Adipocyte (in vitro differentiated cells): ENCODE measurements at regions not wholly inside any gene's neighbourhood (a gene's known extent, or its start where the extent isn't known, plus 50 kb on each side); places are given as distances from the start of the nearest gene placed in this dataset.

Source experiments
- DNase-seq: peaks from one replicate; pipeline ENCODE4 v3.0.0-alpha.2; 2015; ENCODE audit warnings: low read depth
- H3K27me3 ChIP-seq: replicated peaks from 2 replicates; pipeline ENCODE4 v1.7.0; 2013; ENCODE audit warnings: mild to moderate bottlenecking, low read length, moderate library complexity; ENCODE audit not compliant: control insufficient read depth, insufficient read depth
- H3K36me3 ChIP-seq: 2 replicates; pipeline ENCODE4 v1.7.0; 2013; ENCODE audit warnings: low read length, mild to moderate bottlenecking, moderate library complexity; ENCODE audit not compliant: control insufficient read depth, insufficient read depth, severe bottlenecking
- H3K4me1 ChIP-seq: 2 replicates; pipeline ENCODE4 v1.7.0; 2013; ENCODE audit warnings: mild to moderate bottlenecking, low read length, moderate library complexity; ENCODE audit not compliant: control insufficient read depth, insufficient read depth
- H3K4me3 ChIP-seq: 2 replicates; pipeline ENCODE4 v1.7.0; 2013; ENCODE audit warnings: mild to moderate bottlenecking, low read length, moderate library complexity
- H3K9ac ChIP-seq: 2 replicates; pipeline ENCODE4 v1.7.0; 2013; ENCODE audit warnings: mild to moderate bottlenecking, low read length, moderate library complexity
- H3K9me3 ChIP-seq: 2 replicates; pipeline ENCODE4 v1.7.0; 2013; ENCODE audit warnings: mild to moderate bottlenecking, low read length, moderate library complexity; ENCODE audit not compliant: control insufficient read depth

DNA sequence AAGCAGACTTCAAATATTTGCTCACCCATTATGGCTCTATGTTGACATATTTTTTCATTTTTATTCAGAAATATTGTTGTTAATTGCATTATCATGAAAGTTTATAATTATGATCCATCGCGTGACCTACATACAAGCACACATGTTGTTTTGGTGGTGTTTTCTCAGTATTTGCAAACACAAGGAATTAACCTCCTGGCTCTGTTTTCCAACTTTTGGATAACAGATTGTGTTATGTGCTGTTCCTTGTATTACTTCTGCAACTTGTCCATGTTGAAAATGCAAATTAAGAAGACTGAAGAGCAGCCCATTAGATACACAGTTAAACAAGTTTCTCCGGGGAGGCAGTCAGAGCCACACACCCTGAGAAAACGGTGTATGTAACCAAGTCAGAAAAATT is 201.2 kb downstream of the SEC23A start:
- H3K27me3 ChIP-seq, result no peaks in the 10 kb centered on the region
- H3K9me3 ChIP-seq, result no peaks in the 10 kb centered on the region
- no peak overlapping the region for H3K9ac ChIP-seq
- no peak overlapping the region for H3K4me3 ChIP-seq
- H3K36me3 ChIP-seq, result no peaks in the 10 kb centered on the region
- DNase-seq, result no peak
- no peaks in the 10 kb centered on the region for H3K4me1 ChIP-seq

GRCh38 chr14:38900887-38901286 is 202.1 kb downstream of the SEC23A start:
- Histone ChIP-seq H3K27me3 (no peaks in the 10 kb centered on the region), H3K9ac (no peak overlapping the region), H3K9me3 (no peaks in the 10 kb centered on the region), H3K4me3 (no peak overlapping the region), H3K4me1 (no peaks in the 10 kb centered on the region), H3K36me3 (no peaks in the 10 kb centered on the region)
- DNase-seq, result no peak

DNA sequence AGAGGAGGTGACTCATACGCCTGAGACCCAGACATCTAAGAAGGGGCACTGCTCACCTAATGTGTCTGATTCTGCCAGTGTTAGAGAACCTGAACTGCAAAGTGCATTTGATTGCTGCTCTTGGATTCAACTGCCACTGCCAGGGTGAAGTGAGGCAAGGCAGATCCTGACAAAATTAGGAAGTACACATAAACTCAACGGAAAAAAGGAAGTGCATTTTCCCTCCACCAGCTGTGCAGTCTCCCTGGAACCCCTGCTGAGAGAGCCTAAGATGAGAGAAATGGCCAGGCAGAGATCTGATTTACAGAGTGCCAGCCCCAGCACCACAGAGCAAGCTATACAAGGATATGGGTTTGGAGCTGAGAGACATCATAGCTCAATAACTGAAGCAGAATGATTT is 215.3 kb downstream of the SEC23A start:
- H3K27me3 ChIP-seq, result peaks cover 9% of the 10 kb centered on the region
- no peaks in the 10 kb centered on the region for H3K4me1 ChIP-seq
- DNase-seq, result no peak
- H3K9me3 ChIP-seq, result peaks cover 5% of the 10 kb centered on the region
- no peak overlapping the region for H3K9ac ChIP-seq
- no peak overlapping the region for H3K4me3 ChIP-seq
- H3K36me3 ChIP-seq, result no peaks in the 10 kb centered on the region

- Histone ChIP-seq H3K4me3 (no peak overlapping the region), H3K9me3 (no peaks in the 10 kb centered on the region), H3K27me3 (peaks cover 7% of the 10 kb centered on the region), H3K4me1 (no peaks in the 10 kb centered on the region), H3K36me3 (no peaks in the 10 kb centered on the region), H3K9ac (no peak overlapping the region)
- DNase-seq, result no peak
Observed at GRCh38 chr14:38884109-38884508, 218.9 kb downstream of the SEC23A start.

GRCh38 chr14:38883127-38883526 is 219.9 kb downstream of the SEC23A start:
- Histone ChIP-seq H3K36me3 (no peaks in the 10 kb centered on the region), H3K27me3 (peaks cover 7% of the 10 kb centered on the region), H3K4me3 (no peak overlapping the region), H3K9me3 (no peaks in the 10 kb centered on the region), H3K9ac (no peak overlapping the region), H3K4me1 (no peaks in the 10 kb centered on the region)
- no peak for DNase-seq

DNA sequence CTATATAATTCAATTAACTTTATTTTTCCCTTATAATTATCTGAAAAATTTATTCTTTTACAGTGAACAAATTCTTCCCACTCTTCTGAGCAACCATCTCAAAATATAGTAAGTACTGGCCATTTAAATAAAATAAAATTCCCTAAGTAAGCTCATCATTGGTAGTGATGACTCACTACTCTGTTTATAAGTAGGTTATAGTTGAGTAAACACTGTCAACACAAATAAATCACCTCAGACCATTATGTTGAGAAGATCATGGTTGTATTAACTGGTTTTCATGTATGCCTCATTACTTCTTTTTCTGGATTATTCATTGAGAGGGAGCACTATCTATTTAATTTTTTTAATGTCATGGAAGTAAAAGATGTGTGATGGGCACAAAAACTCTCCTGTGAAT is 220.5 kb downstream of the SEC23A start:
- Histone ChIP-seq H3K36me3 (no peaks in the 10 kb centered on the region), H3K9ac (no peak overlapping the region), H3K4me3 (no peak overlapping the region), H3K4me1 (peaks cover 4% of the 10 kb centered on the region), H3K27me3 (peaks cover 4% of the 10 kb centered on the region), H3K9me3 (no peaks in the 10 kb centered on the region)
- DNase-seq, result no peak

GRCh38 chr14:38880643-38881524 is 222.2 kb downstream of the SEC23A start:
- no peaks in the 10 kb centered on the region for H3K9me3 ChIP-seq
- H3K4me3 ChIP-seq, result no peak overlapping the region
- no peak overlapping the region for H3K9ac ChIP-seq
- DNase-seq, result no peak
- H3K27me3 ChIP-seq, result peaks cover 3% of the 10 kb centered on the region
- no peaks in the 10 kb centered on the region for H3K36me3 ChIP-seq
- H3K4me1 ChIP-seq, result peaks cover 4% of the 10 kb centered on the region

DNA sequence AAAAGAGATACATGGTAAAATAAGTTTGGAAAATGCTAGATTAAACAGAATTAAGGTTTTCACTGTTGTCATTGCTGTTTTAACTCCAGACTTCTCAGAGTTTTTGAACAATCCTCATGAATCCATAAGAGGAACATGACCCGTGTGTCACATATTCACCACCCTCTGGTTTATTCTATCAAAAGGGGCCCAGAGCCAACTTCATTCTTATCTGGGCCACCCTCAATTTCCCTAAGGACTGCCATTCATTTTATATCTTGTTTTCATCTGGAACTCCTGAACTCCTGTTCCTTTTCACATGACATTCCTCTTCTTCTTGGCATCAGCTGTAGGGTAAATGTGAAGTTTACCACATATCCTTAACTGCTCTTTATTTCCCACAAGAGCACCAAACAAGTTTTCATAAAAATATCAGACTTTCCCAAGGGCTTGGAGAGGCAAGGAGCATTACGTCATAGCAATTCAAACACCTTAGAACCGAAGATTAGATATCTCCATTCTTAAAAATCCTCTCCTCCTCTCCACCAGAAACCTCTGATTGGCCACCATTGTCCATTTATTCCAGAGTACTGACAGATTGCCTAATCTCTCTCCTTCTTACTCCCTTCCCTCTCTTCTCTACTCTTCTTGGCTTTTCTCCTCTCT is 225.2 kb downstream of the SEC23A start:
- no peak for DNase-seq
- Histone ChIP-seq H3K9me3 (no peaks in the 10 kb centered on the region), H3K27me3 (peaks cover 16% of the 10 kb centered on the region), H3K9ac (no peak overlapping the region), H3K4me1 (peaks cover 4% of the 10 kb centered on the region), H3K4me3 (no peak overlapping the region), H3K36me3 (no peaks in the 10 kb centered on the region)

- H3K4me1 ChIP-seq, result peaks cover 4% of the 10 kb centered on the region
- DNase-seq, result no peak
- no peak overlapping the region for H3K4me3 ChIP-seq
- H3K9me3 ChIP-seq, result no peaks in the 10 kb centered on the region
- H3K36me3 ChIP-seq, result no peaks in the 10 kb centered on the region
- no peak overlapping the region for H3K9ac ChIP-seq
- peaks cover 16% of the 10 kb centered on the region for H3K27me3 ChIP-seq
Observed at GRCh38 chr14:38874721-38875120, 228.3 kb downstream of the SEC23A start.

DNA sequence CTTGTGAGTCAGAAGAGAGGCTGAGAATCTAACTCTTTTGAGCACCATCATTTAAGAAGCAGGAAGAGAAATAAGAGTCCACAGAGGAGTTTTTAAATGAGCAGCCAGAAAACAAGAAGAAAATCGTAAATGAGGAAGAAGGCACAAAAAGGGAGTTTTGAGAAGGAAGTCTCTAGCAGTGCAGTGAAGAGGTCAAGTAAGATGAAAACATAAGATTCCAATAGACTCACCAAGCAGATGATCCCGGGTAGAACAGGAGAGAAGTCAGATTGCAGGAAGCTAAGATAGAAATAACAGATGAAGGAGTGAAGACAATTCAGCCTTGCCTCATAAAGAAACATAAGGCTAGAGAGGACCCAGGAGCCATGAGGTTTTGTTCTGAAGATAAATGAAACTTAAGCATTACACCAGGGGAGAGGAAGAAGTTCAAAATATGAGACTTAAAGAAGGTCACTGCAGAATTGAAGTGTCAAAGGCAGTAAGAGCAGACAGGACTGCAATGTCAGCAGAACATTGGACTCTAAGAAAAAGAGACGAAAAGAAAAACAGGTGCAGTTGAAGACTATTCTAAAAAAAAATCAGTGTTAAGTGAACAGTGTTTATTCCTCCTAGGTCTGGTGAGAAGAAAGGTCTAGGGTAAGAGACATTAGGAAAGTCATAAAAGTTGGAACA is 229.0 kb downstream of the SEC23A start:
- Histone ChIP-seq H3K4me1 (peaks cover 4% of the 10 kb centered on the region), H3K9ac (no peak overlapping the region), H3K36me3 (no peaks in the 10 kb centered on the region), H3K9me3 (no peaks in the 10 kb centered on the region), H3K27me3 (peaks cover 16% of the 10 kb centered on the region), H3K4me3 (no peak overlapping the region)
- DNase-seq, result no peak

GRCh38 chr14:38870296-38870836 is 232.7 kb downstream of the SEC23A start:
- Histone ChIP-seq H3K27me3 (peaks cover 16% of the 10 kb centered on the region), H3K4me1 (no peaks in the 10 kb centered on the region), H3K4me3 (no peak overlapping the region), H3K9ac (no peak overlapping the region), H3K9me3 (no peaks in the 10 kb centered on the region), H3K36me3 (no peaks in the 10 kb centered on the region)
- DNase-seq, result no peak
